ELF-1 (cell line): ENCODE measurements at regions not wholly inside any gene's neighbourhood (a gene's known extent, or its start where the extent isn't known, plus 50 kb on each side); places are given as distances from the start of the nearest gene placed in this dataset.
"Not testable (repeated sequence)": the region's sequence is repeated elsewhere in the genome, so short reads cannot be mapped to it uniquely, and the experiment has no call there.

Experiments
- DNase-seq: peaks from one replicate; pipeline ENCODE4 v3.0.0-alpha.2; 2016; ENCODE audit warnings: low read depth, low spot score

GRCh38 chr12:42728287-42728686, 138.7 kb upstream of the PRICKLE1 start:
- no peak for DNase-seq

GRCh38 chr12:42725809-42726208, 136.3 kb upstream of the PRICKLE1 start:
- DNase-seq, result no peak

- DNase-seq, result no peak
These were observed 126.9 kb upstream of the PRICKLE1 start for GRCh38 chr12:42716491-42716891.

GRCh38 chr12:42713566-42713965, 124.0 kb upstream of the PRICKLE1 start:
- DNase-seq, result not testable (repeated sequence)

- DNase-seq, result peak; percentile 83
These were observed 118.8 kb upstream of the PRICKLE1 start for GRCh38 chr12:42708374-42708773.

- no peak for DNase-seq
These were observed 118.0 kb upstream of the PRICKLE1 start for GRCh38 chr12:42707312-42708226.

GRCh38 chr12:42706321-42706720, 116.8 kb upstream of the PRICKLE1 start:
- DNase-seq, result no peak

- DNase-seq, result peak; percentile 87
These were observed 116.3 kb upstream of the PRICKLE1 start for GRCh38 chr12:42705863-42706262.

- no peak for DNase-seq
These were observed 115.4 kb upstream of the PRICKLE1 start for GRCh38 chr12:42704810-42705401.

- DNase-seq, result no peak
These were observed 114.8 kb upstream of the PRICKLE1 start for GRCh38 chr12:42704340-42704739.

GRCh38 chr12:42701084-42701483, 111.5 kb upstream of the PRICKLE1 start:
- DNase-seq, result no peak

GRCh38 chr12:42698213-42698612, 108.7 kb upstream of the PRICKLE1 start:
- no peak for DNase-seq

GRCh38 chr12:42696406-42697149, 107.0 kb upstream of the PRICKLE1 start:
- DNase-seq, result no peak

GRCh38 chr12:42695490-42695995, 106.0 kb upstream of the PRICKLE1 start:
- DNase-seq, result no peak

GRCh38 chr12:42692749-42693148, 103.2 kb upstream of the PRICKLE1 start:
- DNase-seq, result no peak

GRCh38 chr12:42691991-42692557, 102.5 kb upstream of the PRICKLE1 start:
- DNase-seq, result no peak

GRCh38 chr12:42690264-42690663, 100.7 kb upstream of the PRICKLE1 start:
- DNase-seq, result no peak

GRCh38 chr12:42689699-42690098, 100.2 kb upstream of the PRICKLE1 start:
- no peak for DNase-seq

GRCh38 chr12:42686514-42687172, 97.1 kb upstream of the PRICKLE1 start:
- DNase-seq, result no peak

- DNase-seq, result no peak
These were observed 95.2 kb upstream of the PRICKLE1 start for GRCh38 chr12:42684802-42685071.
